Fibroblast of lung (primary cell): ENCODE measurements at regions not wholly inside any gene's neighbourhood (a gene's known extent, or its start where the extent isn't known, plus 50 kb on each side); places are given as distances from the start of the nearest gene placed in this dataset.

Experiments
- DNase-seq, 2 donors: peaks; one replicate each; pipeline versions ENCODE4 v3.0.0 to v3.0.0-alpha.2; 2010; ENCODE audit warnings: low read depth in 2 of 2
- H2AFZ ChIP-seq: 2 replicates; pipeline ENCODE4 v1.5.1; 2012; ENCODE audit warnings: low read length, control low read depth, inconsistent platforms
- H3K27ac ChIP-seq: 2 replicates; pipeline ENCODE4 v1.5.1; 2011; ENCODE audit warnings: low read length, control low read depth; ENCODE audit not compliant: insufficient read depth
- H3K27me3 ChIP-seq: 2 replicates; pipeline ENCODE4 v1.5.1; 2011; ENCODE audit warnings: mild to moderate bottlenecking, low read length; ENCODE audit not compliant: control insufficient read depth, insufficient read depth
- H3K36me3 ChIP-seq: 2 replicates; pipeline ENCODE4 v1.5.1; 2011; ENCODE audit warnings: low read length; ENCODE audit not compliant: control insufficient read depth, insufficient read depth
- H3K4me1 ChIP-seq: 2 replicates; pipeline ENCODE4 v1.5.1; 2011; ENCODE audit warnings: low read length; ENCODE audit not compliant: control insufficient read depth, insufficient read depth; ENCODE audit errors: extremely low read depth
- H3K4me2 ChIP-seq: 2 replicates; pipeline ENCODE4 v1.5.1; 2011; ENCODE audit warnings: low read length, control low read depth; ENCODE audit not compliant: insufficient read depth; ENCODE audit errors: extremely low read depth
- H3K4me3 ChIP-seq, 4 experiments: fragments of 200-600 bp in 1 of 4; sonication (generic) in 1 of 4; replicated peaks in 1 of 4; 2 replicates each; pipeline ENCODE4 v1.5.1; 2011 to 2016; ENCODE audit warnings: low read length in 4 of 4, low read depth in 3 of 4, mild to moderate bottlenecking in 3 of 4, control low read depth in 2 of 4, inconsistent platforms in 1 of 4, mixed read lengths in 1 of 4; ENCODE audit not compliant: insufficient read depth in 1 of 4; ENCODE audit errors: control extremely low read depth in 1 of 4
- H3K79me2 ChIP-seq: 2 replicates; pipeline ENCODE4 v1.5.1; 2012; ENCODE audit warnings: mild to moderate bottlenecking, low read length, inconsistent platforms; ENCODE audit not compliant: control insufficient read depth, insufficient read depth
- H3K9ac ChIP-seq: 2 replicates; pipeline ENCODE4 v1.5.1; 2011; ENCODE audit warnings: mild to moderate bottlenecking, low read length, control low read depth; ENCODE audit not compliant: insufficient read depth
- H3K9me3 ChIP-seq: 2 replicates; pipeline ENCODE4 v1.5.1; 2012; ENCODE audit warnings: low read depth, low read length; ENCODE audit not compliant: control insufficient read depth, insufficient read depth
- H4K20me1 ChIP-seq: 2 replicates; pipeline ENCODE4 v1.5.1; 2011; ENCODE audit warnings: low read length; ENCODE audit not compliant: control insufficient read depth, insufficient read depth; ENCODE audit errors: extremely low read depth
- EZH2 ChIP-seq: IDR thresholded peaks from 2 replicates; pipeline ENCODE4 v1.5.1; 2012; ENCODE audit warnings: low read length, control low read depth, mild to moderate bottlenecking; ENCODE audit errors: missing control alignments
- TF ChIP-seq, protein P1 (sequence below), 2 donors: IDR thresholded peaks in 1 of 2; conservative IDR thresholded peaks in 1 of 2; 1 replicate in 1 of 2; 2 replicates in 1 of 2; pipeline ENCODE4 v1.5.1; 2011 to 2012; ENCODE audit warnings: low read length in 2 of 2, control low read depth in 1 of 2, inconsistent platforms in 1 of 2, low read depth in 1 of 2, mild to moderate bottlenecking in 1 of 2

DNA sequence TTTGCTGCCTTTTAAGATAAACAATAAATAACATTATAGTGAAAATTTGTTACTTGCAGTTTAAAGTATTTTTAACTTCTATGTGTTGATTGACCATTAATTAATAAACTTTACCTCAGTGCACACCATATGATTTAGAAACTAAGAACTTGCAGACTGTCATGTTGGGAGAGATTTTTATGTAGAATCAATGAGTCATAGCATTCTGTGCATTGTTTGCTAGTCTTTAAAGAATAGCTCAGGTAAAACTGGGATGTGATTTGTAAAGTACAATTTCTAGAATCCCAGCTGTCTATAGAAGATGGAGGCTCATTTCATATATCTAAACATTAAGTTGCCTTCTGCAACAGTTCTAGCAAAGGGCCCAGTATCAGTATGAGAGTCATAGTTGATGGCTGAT is 199.6 kb upstream of the SEMA3A start:
- H3K4me3 ChIP-seq: no peak overlapping the region

DNA sequence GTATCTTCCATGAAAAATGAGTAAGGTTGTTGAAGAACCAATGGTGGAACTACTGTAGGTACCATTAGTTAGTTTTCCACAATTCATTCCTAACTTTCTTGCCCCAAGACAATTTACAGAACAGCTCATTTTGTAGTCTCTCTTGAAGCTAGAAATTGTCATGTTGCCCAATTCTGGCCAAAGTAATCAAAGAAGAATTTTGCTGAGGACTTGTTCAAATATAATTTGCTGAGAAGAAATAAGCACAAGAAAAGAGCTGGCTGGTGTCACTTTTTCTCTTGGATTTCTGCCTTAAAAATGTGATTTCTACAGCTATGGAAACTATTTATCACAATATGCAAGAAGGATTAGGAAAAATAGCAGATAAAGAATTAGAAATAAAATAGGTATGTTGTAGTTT is 199.2 kb upstream of the SEMA3A start:
- Histone ChIP-seq H3K36me3 (no peaks in the 10 kb centered on the region), H3K9me3 (no peaks in the 10 kb centered on the region), H4K20me1 (no peaks in the 10 kb centered on the region), H3K79me2 (no peaks in the 10 kb centered on the region), H3K27me3 (no peaks in the 10 kb centered on the region), H3K4me2 (no peak overlapping the region), H3K4me3 (no peak overlapping the region), H2AFZ (no peak overlapping the region), H3K4me1 (no peaks in the 10 kb centered on the region), H3K9ac (no peak overlapping the region), H3K27ac (no peak overlapping the region)
- no peak for TF ChIP-seq EZH2
- TF ChIP-seq, protein P1, sequence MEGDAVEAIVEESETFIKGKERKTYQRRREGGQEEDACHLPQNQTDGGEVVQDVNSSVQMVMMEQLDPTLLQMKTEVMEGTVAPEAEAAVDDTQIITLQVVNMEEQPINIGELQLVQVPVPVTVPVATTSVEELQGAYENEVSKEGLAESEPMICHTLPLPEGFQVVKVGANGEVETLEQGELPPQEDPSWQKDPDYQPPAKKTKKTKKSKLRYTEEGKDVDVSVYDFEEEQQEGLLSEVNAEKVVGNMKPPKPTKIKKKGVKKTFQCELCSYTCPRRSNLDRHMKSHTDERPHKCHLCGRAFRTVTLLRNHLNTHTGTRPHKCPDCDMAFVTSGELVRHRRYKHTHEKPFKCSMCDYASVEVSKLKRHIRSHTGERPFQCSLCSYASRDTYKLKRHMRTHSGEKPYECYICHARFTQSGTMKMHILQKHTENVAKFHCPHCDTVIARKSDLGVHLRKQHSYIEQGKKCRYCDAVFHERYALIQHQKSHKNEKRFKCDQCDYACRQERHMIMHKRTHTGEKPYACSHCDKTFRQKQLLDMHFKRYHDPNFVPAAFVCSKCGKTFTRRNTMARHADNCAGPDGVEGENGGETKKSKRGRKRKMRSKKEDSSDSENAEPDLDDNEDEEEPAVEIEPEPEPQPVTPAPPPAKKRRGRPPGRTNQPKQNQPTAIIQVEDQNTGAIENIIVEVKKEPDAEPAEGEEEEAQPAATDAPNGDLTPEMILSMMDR (conservative IDR thresholded peaks at IDR 0.05 in 1 of 2, IDR thresholded peaks at IDR 0.05 in 1 of 2; ENCODE audit: low read depth in 1 of 2, low read length in 2 of 2): no peak
- peak; percentile 37 to 61 for DNase-seq

More for the DNA sequence above, 199.6 kb upstream of the SEMA3A start:
- no peaks in the 10 kb centered on the region for H3K4me1 ChIP-seq
- H3K27ac ChIP-seq: no peak overlapping the region
- no peaks in the 10 kb centered on the region for H4K20me1 ChIP-seq
- no peaks in the 10 kb centered on the region for H3K79me2 ChIP-seq
- no peak overlapping the region for H3K9ac ChIP-seq
- no peaks in the 10 kb centered on the region for H3K36me3 ChIP-seq
- DNase-seq: peak in 1 of 2 donors; percentile 20
- no peak overlapping the region for H3K4me2 ChIP-seq
- H3K27me3 ChIP-seq: no peaks in the 10 kb centered on the region
- no peak overlapping the region for H2AFZ ChIP-seq
- TF ChIP-seq, protein P1 (conservative IDR thresholded peaks at IDR 0.05 in 1 of 2, IDR thresholded peaks at IDR 0.05 in 1 of 2; ENCODE audit: low read depth in 1 of 2, low read length in 2 of 2): no peak
- TF ChIP-seq EZH2: no peak
- no peaks in the 10 kb centered on the region for H3K9me3 ChIP-seq

DNA sequence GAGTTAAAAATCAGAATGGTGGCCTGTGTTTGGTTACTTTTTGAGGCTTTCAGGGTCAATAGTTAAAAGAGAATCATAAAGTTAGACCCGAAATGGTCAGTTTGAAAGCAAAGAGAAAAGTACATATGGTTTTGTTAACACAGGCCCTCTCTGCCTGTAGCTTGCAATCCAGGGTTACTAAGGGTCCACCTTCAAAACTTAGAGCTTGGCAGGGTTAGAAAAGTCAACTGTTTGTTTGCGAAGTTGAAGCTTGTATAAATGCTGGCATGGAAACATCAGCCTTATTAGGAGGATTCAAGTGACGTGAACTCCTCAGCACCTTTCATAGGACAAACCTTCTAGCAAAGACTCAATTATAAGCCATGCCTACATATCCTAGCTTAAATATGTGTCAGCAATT is 196.3 kb upstream of the SEMA3A start:
- Histone ChIP-seq H3K4me3 (no peak overlapping the region), H3K4me1 (no peaks in the 10 kb centered on the region), H3K27ac (no peak overlapping the region), H3K9ac (no peak overlapping the region), H3K27me3 (no peaks in the 10 kb centered on the region), H3K36me3 (no peaks in the 10 kb centered on the region), H4K20me1 (no peaks in the 10 kb centered on the region), H3K79me2 (no peaks in the 10 kb centered on the region), H2AFZ (no peak overlapping the region), H3K9me3 (no peaks in the 10 kb centered on the region), H3K4me2 (no peak overlapping the region)
- TF ChIP-seq, protein P1 (conservative IDR thresholded peaks at IDR 0.05 in 1 of 2, IDR thresholded peaks at IDR 0.05 in 1 of 2; ENCODE audit: low read depth in 1 of 2, low read length in 2 of 2): no peak
- no peak for TF ChIP-seq EZH2
- no peak for DNase-seq
